ENCODE measurements at regions not wholly inside any gene's neighbourhood (a gene's known extent, or its start where the extent isn't known, plus 50 kb on each side); places are given as distances from the start of the nearest gene placed in this dataset.

- DNase-seq: no peak
- Histone ChIP-seq H3K36me3 (no peaks in the 10 kb centered on the region), H3K4me1 (no peaks in the 10 kb centered on the region), H3K4me3 (no peak overlapping the region), H3K27me3 (no peaks in the 10 kb centered on the region), H3K9me3 (peaks cover 0 to 7% (median 0%) of the 10 kb centered on the region in 12 donors), H3K27ac (no peak overlapping the region)
- TF ChIP-seq CTCF (IDR thresholded peaks at IDR 0.05) (no peak), POLR2A (IDR thresholded peaks at IDR 0.05) (no peak)
- intact Hi-C loops (cut with DNase I): no loop called here
- no peak for ATAC-seq
These were observed 68.5 kb upstream of the FSTL5 start for GRCh38 chr4:162232349-162232748.

- WGBS, 4 donors: 68 to 84% (median 77%) methylated on average over 2 of the region's 2 CpGs
- intact Hi-C loops (cut with DNase I): no loop called here
- no peak for TF ChIP-seq CTCF (IDR thresholded peaks at IDR 0.05)
- TF ChIP-seq POLR2A (IDR thresholded peaks at IDR 0.05): no peak
- Histone ChIP-seq H3K27ac (no peak overlapping the region), H3K27me3 (no peaks in the 10 kb centered on the region), H3K36me3 (no peaks in the 10 kb centered on the region), H3K4me1 (no peaks in the 10 kb centered on the region), H3K9me3 (peaks cover 0 to 7% (median 0%) of the 10 kb centered on the region in 12 donors), H3K4me3 (no peak overlapping the region)
- no peak for DNase-seq
- ATAC-seq: no peak
These were observed 65.9 kb upstream of the FSTL5 start for GRCh38 chr4:162229670-162230069.

- Histone ChIP-seq H3K27ac (no peak overlapping the region), H3K36me3 (no peaks in the 10 kb centered on the region), H3K27me3 (no peaks in the 10 kb centered on the region), H3K9me3 (no peaks in the 10 kb centered on the region), H3K4me3 (no peak overlapping the region), H3K4me1 (no peaks in the 10 kb centered on the region)
- intact Hi-C loops (cut with DNase I): no loop called here
- TF ChIP-seq POLR2A (IDR thresholded peaks at IDR 0.05) (no peak), CTCF (IDR thresholded peaks at IDR 0.05) (no peak)
- no peak for DNase-seq
- no peak for ATAC-seq
- WGBS, 4 donors: 73 to 79% (median 78%) methylated on average over 4 of the region's 4 CpGs
These were observed 57.3 kb upstream of the FSTL5 start for GRCh38 chr4:162221148-162221547.
